ENCODE measurements at regions not wholly inside any gene's neighbourhood (a gene's known extent, or its start where the extent isn't known, plus 50 kb on each side); places are given as distances from the start of the nearest gene placed in this dataset.

GRCh38 chr14:31988244-31988643 is 88.9 kb upstream of the ARHGAP5 start:
- Mint-ChIP-seq H3K4me3 (no peak overlapping the region), H3K4me1 (peaks cover 56% of the 10 kb centered on the region), H3K9me3 (peaks cover 46% of the 10 kb centered on the region), H3K27ac (peak overlapping the region; percentile 79), H3K27me3 (ENCODE audit: low read depth, poor library complexity) (peaks cover 4% of the 10 kb centered on the region), H3K36me3 (ENCODE audit: low read depth) (peaks cover 12% of the 10 kb centered on the region)
- TF ChIP-seq CTCF (IDR thresholded peaks at IDR 0.05) = no peak
- DNase-seq = no peak

- no peak for DNase-seq
- peak overlapping the region; percentile 46 for H3K27ac Mint-ChIP-seq
- H3K9me3 Mint-ChIP-seq = peaks cover 30% of the 10 kb centered on the region
- TF ChIP-seq CTCF (IDR thresholded peaks at IDR 0.05) = no peak
- peaks cover 11% of the 10 kb centered on the region for H3K36me3 Mint-ChIP-seq (ENCODE audit: low read depth)
- peaks cover 73% of the 10 kb centered on the region for H3K4me1 Mint-ChIP-seq
- H3K27me3 Mint-ChIP-seq (ENCODE audit: low read depth, poor library complexity) = peaks cover 4% of the 10 kb centered on the region
- peak overlapping the region; percentile 27 for H3K4me3 Mint-ChIP-seq
These were observed 86.8 kb upstream of the ARHGAP5 start for GRCh38 chr14:31990183-31990857.

- no peak for DNase-seq
- peaks cover 11% of the 10 kb centered on the region for H3K36me3 Mint-ChIP-seq (ENCODE audit: low read depth)
- peaks cover 23% of the 10 kb centered on the region for H3K9me3 Mint-ChIP-seq
- peaks cover 6% of the 10 kb centered on the region for H3K27me3 Mint-ChIP-seq (ENCODE audit: low read depth, poor library complexity)
- peak overlapping the region; percentile 46 for H3K27ac Mint-ChIP-seq
- TF ChIP-seq CTCF (IDR thresholded peaks at IDR 0.05) = no peak
- H3K4me1 Mint-ChIP-seq = peaks cover 76% of the 10 kb centered on the region
- H3K4me3 Mint-ChIP-seq = peak overlapping the region; percentile 27
These were observed 86.1 kb upstream of the ARHGAP5 start for GRCh38 chr14:31990926-31991572.

- Mint-ChIP-seq H3K36me3 (ENCODE audit: low read depth) (peaks cover 1% of the 10 kb centered on the region), H3K27me3 (ENCODE audit: low read depth, poor library complexity) (peaks cover 6% of the 10 kb centered on the region), H3K9me3 (peaks cover 13% of the 10 kb centered on the region), H3K27ac (peak overlapping the region; percentile 46), H3K4me3 (no peak overlapping the region), H3K4me1 (peaks cover 76% of the 10 kb centered on the region)
- TF ChIP-seq CTCF (IDR thresholded peaks at IDR 0.05) = no peak
- no peak for DNase-seq
These were observed 85.1 kb upstream of the ARHGAP5 start for GRCh38 chr14:31992011-31992447.

GRCh38 chr14:31993521-31993951 is 83.6 kb upstream of the ARHGAP5 start:
- TF ChIP-seq CTCF (IDR thresholded peaks at IDR 0.05) = no peak
- Mint-ChIP-seq H3K9me3 (no peaks in the 10 kb centered on the region), H3K36me3 (ENCODE audit: low read depth) (no peaks in the 10 kb centered on the region), H3K27me3 (ENCODE audit: low read depth, poor library complexity) (peaks cover 2% of the 10 kb centered on the region), H3K4me3 (no peak overlapping the region), H3K27ac (peak overlapping the region; percentile 78), H3K4me1 (peaks cover 62% of the 10 kb centered on the region)
- no peak for DNase-seq

All from nephron progenitor cell (in vitro differentiated cells).